DND-41 (cell line): ENCODE measurements at regions not wholly inside any gene's neighbourhood (a gene's known extent, or its start where the extent isn't known, plus 50 kb on each side); places are given as distances from the start of the nearest gene placed in this dataset.

ENCODE experiments used
- ATAC-seq: fragments of 200-7000 bp; cut with Tn5 transposase; 3 replicates; pipeline ENCODE4 v1.9.1; 2021; ENCODE audit warnings: low read depth; ENCODE audit not compliant: insufficient read depth
- DNase-seq: peaks from one replicate; pipeline ENCODE4 v3.0.0-alpha.2; 2020
- H2AFZ ChIP-seq: 2 replicates; pipeline ENCODE4 v1.6.0; 2012; ENCODE audit warnings: low read depth, low read length
- H3K27ac ChIP-seq: 2 replicates; pipeline ENCODE4 v1.5.1; 2012; ENCODE audit warnings: low read length, inconsistent platforms
- H3K27me3 ChIP-seq: fragments of 200-600 bp; sonication (generic); 2 replicates; pipeline ENCODE4 v1.6.0; 2012; ENCODE audit warnings: low read length, mild to moderate bottlenecking, inconsistent platforms; ENCODE audit not compliant: insufficient read depth, poor library complexity
- H3K36me3 ChIP-seq: 2 replicates; pipeline ENCODE4 v1.5.1; 2012; ENCODE audit warnings: low read length, inconsistent platforms; ENCODE audit not compliant: insufficient read depth
- H3K4me1 ChIP-seq: 2 replicates; pipeline ENCODE4 v1.5.1; 2012; ENCODE audit warnings: mild to moderate bottlenecking, low read length; ENCODE audit not compliant: insufficient read depth
- H3K4me2 ChIP-seq: 2 replicates; pipeline ENCODE4 v1.6.0; 2012; ENCODE audit warnings: mild to moderate bottlenecking, moderate library complexity, low read length, inconsistent platforms; ENCODE audit not compliant: insufficient read depth
- H3K4me3 ChIP-seq, 2 experiments: fragments of 200-600 bp in 1 of 2; shearing (Covaris generic) in 1 of 2; 2 replicates each; pipeline ENCODE4 v1.5.1; 2012 to 2016; ENCODE audit warnings: inconsistent platforms in 2 of 2, low read length in 2 of 2, mild to moderate bottlenecking in 2 of 2, low read depth in 1 of 2, moderate library complexity in 1 of 2
- H3K79me2 ChIP-seq: 2 replicates; pipeline ENCODE4 v1.6.0; 2012; ENCODE audit warnings: low read length, inconsistent platforms; ENCODE audit not compliant: insufficient read depth
- H3K9ac ChIP-seq: 2 replicates; pipeline ENCODE4 v1.6.0; 2012; ENCODE audit warnings: low read depth, mild to moderate bottlenecking, inconsistent platforms, low read length, moderate library complexity
- H3K9me3 ChIP-seq: 2 replicates; pipeline ENCODE4 v1.5.1; 2012; ENCODE audit warnings: low read length, moderate library complexity, mild to moderate bottlenecking, inconsistent platforms; ENCODE audit not compliant: insufficient read depth, severe bottlenecking
- H4K20me1 ChIP-seq: 2 replicates; pipeline ENCODE4 v1.6.0; 2012; ENCODE audit warnings: low read length; ENCODE audit not compliant: insufficient read depth
- CTCF ChIP-seq: IDR thresholded peaks from 2 replicates; pipeline ENCODE4 v1.5.1; 2012; ENCODE audit warnings: borderline replicate concordance, low read length, moderate library complexity, mild to moderate bottlenecking; ENCODE audit not compliant: poor library complexity, severe bottlenecking; ENCODE audit errors: extremely low read depth
- EZH2 ChIP-seq: IDR thresholded peaks from 3 replicates; pipeline ENCODE4 v1.6.1; 2012; ENCODE audit warnings: borderline replicate concordance, low read depth, mild to moderate bottlenecking, moderate library complexity, low read length, inconsistent platforms; ENCODE audit not compliant: severe bottlenecking

DNA sequence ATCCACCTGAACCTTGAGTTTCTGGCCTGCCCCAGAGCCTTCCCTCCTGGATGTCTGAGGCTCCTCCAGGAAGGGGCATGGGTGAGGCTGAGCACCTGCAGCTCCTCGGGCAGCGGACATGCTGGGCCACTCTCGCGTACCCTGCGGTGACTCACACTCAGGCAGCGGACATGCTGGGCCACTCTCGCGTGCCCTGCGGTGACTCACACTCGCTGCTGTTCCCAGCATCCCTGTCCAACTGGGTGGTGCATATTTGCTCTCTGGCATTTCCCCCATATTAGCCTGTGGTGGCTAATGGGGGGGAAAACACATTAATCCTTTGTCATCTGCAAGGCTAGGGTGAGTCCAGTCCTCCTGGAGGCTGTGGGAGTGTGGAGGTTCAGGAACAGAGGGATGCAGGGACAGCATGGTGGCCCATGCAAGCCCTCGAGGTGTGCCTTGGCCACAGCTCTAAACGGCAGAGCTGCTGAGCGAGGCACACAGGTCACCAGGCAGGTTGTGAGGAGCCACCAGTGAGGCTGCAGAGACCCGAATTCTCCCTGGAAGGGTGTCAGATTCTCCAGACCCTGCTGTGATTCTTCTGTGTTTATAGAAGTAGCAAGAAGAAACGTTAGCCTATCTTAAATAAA lies 728.1 kb downstream of the BRD1 start:
- Histone ChIP-seq H2AFZ (no peak overlapping the region), H3K4me1 (no peaks in the 10 kb centered on the region), H3K27me3 (peaks cover 13% of the 10 kb centered on the region), H3K9me3 (no peaks in the 10 kb centered on the region), H4K20me1 (peaks cover 5% of the 10 kb centered on the region; the same call in 1 of the 2 replicates), H3K4me2 (no peak overlapping the region), H3K9ac (no peak overlapping the region), H3K27ac (no peak overlapping the region), H3K79me2 (no peaks in the 10 kb centered on the region), H3K4me3 (no peak overlapping the region), H3K36me3 (no peaks in the 10 kb centered on the region)
- DNase-seq = no peak
- no peak for ATAC-seq
- TF ChIP-seq CTCF = no peak
- TF ChIP-seq EZH2 = no peak

DNA sequence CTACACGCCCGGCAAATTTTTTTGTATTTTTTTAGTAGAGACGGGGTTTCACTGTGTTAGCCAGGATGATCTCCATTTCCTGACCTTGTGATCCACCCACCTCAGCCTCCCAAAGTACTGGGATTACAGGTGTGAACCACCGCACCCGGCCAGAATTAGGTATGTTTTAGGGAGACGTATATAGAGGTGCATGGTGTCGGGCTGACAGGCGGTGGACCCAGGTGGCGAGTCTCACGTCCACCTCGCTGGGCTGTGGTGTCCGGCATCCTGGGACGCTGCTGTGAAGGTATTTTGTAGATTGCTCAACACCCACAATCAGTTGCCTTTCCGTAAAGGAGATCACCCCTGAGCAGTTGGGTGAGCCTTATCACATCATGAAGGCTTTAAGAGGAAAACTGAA lies 728.6 kb downstream of the BRD1 start:
- no peaks in the 10 kb centered on the region for H3K4me1 ChIP-seq
- no peak overlapping the region for H3K4me3 ChIP-seq
- no peak overlapping the region for H3K9ac ChIP-seq
- no peaks in the 10 kb centered on the region for H3K79me2 ChIP-seq
- ATAC-seq (no peak), DNase-seq (no peak)
- H3K27me3 ChIP-seq = peaks cover 9% of the 10 kb centered on the region
- no peak overlapping the region for H3K27ac ChIP-seq
- TF ChIP-seq EZH2 (no peak), CTCF (no peak)
- no peaks in the 10 kb centered on the region for H3K36me3 ChIP-seq
- no peak overlapping the region for H3K4me2 ChIP-seq
- peaks cover 3% of the 10 kb centered on the region; the same call in 1 of the 2 replicates for H4K20me1 ChIP-seq
- no peak overlapping the region for H2AFZ ChIP-seq
- no peaks in the 10 kb centered on the region for H3K9me3 ChIP-seq

DNA sequence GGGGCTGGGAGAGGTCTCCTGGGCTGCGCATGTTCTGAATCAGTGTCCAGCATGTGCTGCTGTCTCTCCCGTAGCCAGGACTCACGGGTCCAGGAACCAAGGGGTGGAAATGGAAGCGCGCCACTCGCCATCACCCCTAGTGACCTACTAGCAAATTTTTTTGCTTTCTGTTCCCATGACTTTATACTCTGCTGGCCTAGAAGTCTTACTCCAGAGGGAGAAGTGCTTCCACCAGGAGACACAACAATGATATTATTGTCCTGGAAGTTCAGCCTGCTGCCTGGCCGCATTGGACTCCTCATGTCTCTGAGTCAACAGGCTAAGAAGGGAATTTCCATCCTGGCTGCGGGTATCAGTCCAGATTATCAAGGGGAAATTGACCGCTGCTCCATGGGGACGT lies 729.7 kb downstream of the BRD1 start:
- Histone ChIP-seq H3K9ac (no peak overlapping the region), H3K9me3 (no peaks in the 10 kb centered on the region), H3K36me3 (no peaks in the 10 kb centered on the region), H3K4me1 (no peaks in the 10 kb centered on the region), H3K27me3 (peaks cover 9% of the 10 kb centered on the region), H4K20me1 (peaks cover 3% of the 10 kb centered on the region; the same call in 1 of the 2 replicates), H3K4me2 (no peak overlapping the region), H2AFZ (no peak overlapping the region), H3K27ac (no peak overlapping the region), H3K4me3 (no peak overlapping the region), H3K79me2 (no peaks in the 10 kb centered on the region)
- no peak for TF ChIP-seq CTCF
- TF ChIP-seq EZH2 = no peak
- DNase-seq (no peak), ATAC-seq (no peak)
